GM21723 (cell line): ENCODE measurements at regions not wholly inside any gene's neighbourhood (a gene's known extent, or its start where the extent isn't known, plus 50 kb on each side); places are given as distances from the start of the nearest gene placed in this dataset.

Source experiments
- ATAC-seq: cut with Tn5 transposase; IDR thresholded peaks from one replicate; pipeline ENCODE4 v1.9.1; 2021; ENCODE audit warnings: mild to moderate bottlenecking, moderate library complexity; ENCODE audit not compliant: unreplicated experiment

GRCh38 chr1:38551318-38552307, 308.0 kb downstream of the RRAGC start:
- ATAC-seq, result no peak

- ATAC-seq, result no peak
Observed at GRCh38 chr1:38549191-38549590, 310.4 kb downstream of the RRAGC start.

- no peak for ATAC-seq
Observed at GRCh38 chr1:38547321-38547720, 312.3 kb downstream of the RRAGC start.

- ATAC-seq, result no peak
Observed at GRCh38 chr1:38546636-38547035, 312.9 kb downstream of the RRAGC start.

- ATAC-seq, result no peak
Observed at GRCh38 chr1:38541223-38541622, 318.3 kb downstream of the RRAGC start.

- no peak for ATAC-seq
Observed at GRCh38 chr1:38539931-38540330, 319.6 kb downstream of the RRAGC start.

- ATAC-seq, result no peak
Observed at GRCh38 chr1:38538834-38539233, 320.7 kb downstream of the RRAGC start.

GRCh38 chr1:38536089-38536488, 323.5 kb downstream of the RRAGC start:
- no peak for ATAC-seq

- ATAC-seq, result no peak
Observed at GRCh38 chr1:38534473-38534823, 325.1 kb downstream of the RRAGC start.

GRCh38 chr1:38533772-38534472, 325.6 kb downstream of the RRAGC start:
- no peak for ATAC-seq

- ATAC-seq, result no peak
Observed at GRCh38 chr1:38530957-38531356, 328.6 kb downstream of the RRAGC start.

GRCh38 chr1:38529946-38530345, 329.6 kb downstream of the RRAGC start:
- no peak for ATAC-seq

- no peak for ATAC-seq
Observed at GRCh38 chr1:38529391-38529790, 330.2 kb downstream of the RRAGC start.

- no peak for ATAC-seq
Observed at GRCh38 chr1:38528623-38529022, 330.9 kb downstream of the RRAGC start.

- peak; percentile 94 for ATAC-seq
Observed at GRCh38 chr1:38527373-38527966, 332.1 kb downstream of the RRAGC start.

- ATAC-seq, result no peak
Observed at GRCh38 chr1:38526046-38526445, 333.5 kb downstream of the RRAGC start.

- ATAC-seq, result no peak
Observed at GRCh38 chr1:38525343-38526043, 334.1 kb downstream of the RRAGC start.

- no peak for ATAC-seq
Observed at GRCh38 chr1:38524025-38524641, 335.4 kb downstream of the RRAGC start.

GRCh38 chr1:38523568-38523939, 336.0 kb downstream of the RRAGC start:
- no peak for ATAC-seq

- no peak for ATAC-seq
Observed at GRCh38 chr1:38522915-38523567, 336.5 kb downstream of the RRAGC start.
